Bone marrow (tissue), 2 donors: ENCODE measurements at regions not wholly inside any gene's neighbourhood (a gene's known extent, or its start where the extent isn't known, plus 50 kb on each side); places are given as distances from the start of the nearest gene placed in this dataset.

Source experiments
- DNase-seq, 2 donors: peaks; one replicate each; lab custom pipeline; 2025; lab: John Stamatoyannopoulos, UW

GRCh38 chr21:34192646-34193285, 119.4 kb downstream of the MRPS6 start:
- DNase-seq = no peak

- DNase-seq = no peak
Observed at GRCh38 chr21:34195335-34195734, 122.0 kb downstream of the MRPS6 start.

- no peak for DNase-seq
Observed at GRCh38 chr21:34196996-34197395, 123.6 kb downstream of the MRPS6 start.

- no peak for DNase-seq
Observed at GRCh38 chr21:34197561-34197960, 124.2 kb downstream of the MRPS6 start.

GRCh38 chr21:34198231-34199120, 125.1 kb downstream of the MRPS6 start:
- no peak for DNase-seq

- DNase-seq = no peak
Observed at GRCh38 chr21:34199121-34199910, 125.9 kb downstream of the MRPS6 start.

GRCh38 chr21:34200288-34200905, 127.0 kb downstream of the MRPS6 start:
- DNase-seq = peak in 1 of 2 donors; percentile 12

- no peak for DNase-seq
Observed at GRCh38 chr21:34201001-34201400, 127.6 kb downstream of the MRPS6 start.

- no peak for DNase-seq
Observed at GRCh38 chr21:34201481-34201858, 128.1 kb downstream of the MRPS6 start.

GRCh38 chr21:34202553-34203372, 129.4 kb downstream of the MRPS6 start:
- DNase-seq = no peak

- no peak for DNase-seq
Observed at GRCh38 chr21:34203851-34204420, 130.6 kb downstream of the MRPS6 start.

GRCh38 chr21:34204481-34205439, 131.4 kb downstream of the MRPS6 start:
- no peak for DNase-seq

- DNase-seq = no peak
Observed at GRCh38 chr21:34205811-34206571, 132.6 kb downstream of the MRPS6 start.

GRCh38 chr21:34213959-34214358, 140.6 kb downstream of the MRPS6 start:
- no peak for DNase-seq

- no peak for DNase-seq
Observed at GRCh38 chr21:34215501-34215900, 142.1 kb downstream of the MRPS6 start.

- no peak for DNase-seq
Observed at GRCh38 chr21:34215911-34216717, 142.7 kb downstream of the MRPS6 start.

- no peak for DNase-seq
Observed at GRCh38 chr21:34216718-34217032, 143.3 kb downstream of the MRPS6 start.

GRCh38 chr21:34217263-34217662, 143.9 kb downstream of the MRPS6 start:
- no peak for DNase-seq
